GM19468 (cell line): ENCODE measurements at regions not wholly inside any gene's neighbourhood (a gene's known extent, or its start where the extent isn't known, plus 50 kb on each side); places are given as distances from the start of the nearest gene placed in this dataset.

ENCODE experiments used
- ATAC-seq: cut with Tn5 transposase; IDR thresholded peaks from one replicate; pipeline ENCODE4 v1.9.1; 2021; ENCODE audit warnings: mild to moderate bottlenecking, moderate library complexity, moderate number of reproducible peaks; ENCODE audit not compliant: unreplicated experiment; ENCODE audit errors: extremely low read depth

DNA sequence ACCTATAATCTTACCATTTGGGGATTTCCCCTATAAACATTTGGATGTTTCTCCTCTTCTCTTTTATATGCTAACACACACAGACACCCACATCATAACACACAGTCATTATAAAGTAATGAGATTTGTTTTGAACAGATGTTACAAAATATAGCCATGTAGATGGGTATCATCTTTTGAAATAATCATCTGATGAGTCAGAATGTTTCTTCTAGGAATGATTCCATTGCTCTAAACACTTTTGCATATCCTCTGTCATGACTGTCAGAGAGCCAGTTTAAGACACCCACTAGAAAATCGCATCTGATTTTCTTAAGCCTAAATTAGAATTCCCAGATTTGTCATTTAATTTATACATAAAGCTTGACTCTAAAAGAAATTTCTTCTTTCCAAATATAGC lies 442.6 kb downstream of the CMPK2 start:
- ATAC-seq = no peak

DNA sequence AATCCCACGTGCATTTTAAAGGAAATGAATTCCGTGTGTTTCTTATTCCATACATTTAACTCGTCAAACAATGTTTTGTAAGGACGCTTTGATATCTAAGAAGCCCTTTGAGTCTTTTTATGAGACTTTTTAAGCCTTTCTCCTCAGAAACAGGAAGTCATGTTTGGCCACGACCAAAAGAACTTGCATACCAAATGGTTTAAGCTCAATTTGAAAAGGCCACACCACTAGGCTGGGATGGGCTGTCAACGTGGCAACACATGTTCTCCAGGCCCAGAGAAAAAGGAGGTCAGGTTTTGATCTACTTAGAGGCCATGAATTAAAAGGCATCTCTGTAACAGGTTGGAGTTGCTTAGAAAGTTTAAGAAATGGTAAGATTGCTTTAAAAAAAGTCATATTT lies 441.8 kb downstream of the CMPK2 start:
- no peak for ATAC-seq

DNA sequence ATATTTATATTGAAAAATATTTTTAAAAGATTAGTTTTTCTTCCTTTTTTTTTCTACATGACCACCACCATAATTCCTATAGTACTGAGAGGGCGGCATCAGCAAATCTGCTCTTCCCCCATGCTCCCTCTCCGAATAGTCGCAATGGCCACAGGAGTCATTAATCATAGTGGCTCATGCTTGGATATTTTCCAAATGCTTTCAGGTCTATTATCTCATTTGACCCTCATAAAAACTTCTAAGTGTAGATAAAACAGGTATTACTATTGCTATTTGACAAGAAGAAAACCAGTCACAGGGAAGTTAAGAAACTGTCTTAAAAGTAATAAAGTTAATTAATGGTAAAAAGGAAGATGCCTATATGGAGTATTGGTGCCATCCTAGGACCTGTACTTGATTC lies 440.7 kb downstream of the CMPK2 start:
- ATAC-seq = no peak

DNA sequence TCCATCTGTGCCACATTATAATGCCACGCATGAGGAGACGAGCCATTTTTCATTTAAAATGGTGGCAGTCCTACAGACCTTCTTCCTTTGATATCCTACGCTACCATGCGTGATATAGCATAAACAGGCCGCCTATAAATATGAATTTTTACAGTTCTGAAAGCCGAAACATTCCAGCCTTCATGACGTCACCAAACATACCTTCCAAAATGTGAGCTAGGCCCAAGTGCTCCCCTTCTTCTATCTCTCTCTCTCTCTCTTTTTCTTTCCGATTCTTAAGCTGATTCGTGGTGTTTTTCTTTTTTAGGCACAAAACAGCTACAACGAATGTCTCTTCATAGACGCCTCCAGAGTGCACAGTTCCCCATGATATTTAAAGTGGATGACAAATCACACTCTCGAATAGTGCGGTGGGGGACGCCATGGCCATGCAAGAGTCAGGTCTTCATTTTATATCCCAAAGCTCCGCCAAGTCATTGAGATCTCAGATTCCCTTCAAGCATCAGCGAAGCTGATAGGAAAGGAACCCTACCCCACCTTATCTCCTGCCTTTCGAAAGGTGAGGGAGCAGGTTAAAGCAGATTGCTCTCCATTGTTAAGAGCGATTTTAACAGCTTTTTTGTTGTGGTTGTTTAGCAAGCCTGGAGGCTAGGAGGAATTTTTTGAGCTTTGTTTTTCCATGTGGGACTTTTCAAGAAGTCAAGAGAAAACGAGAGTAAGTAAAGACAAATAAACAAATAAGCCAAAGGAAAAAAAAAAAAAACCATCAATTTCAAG lies 436.3 kb downstream of the CMPK2 start:
- no peak for ATAC-seq

DNA sequence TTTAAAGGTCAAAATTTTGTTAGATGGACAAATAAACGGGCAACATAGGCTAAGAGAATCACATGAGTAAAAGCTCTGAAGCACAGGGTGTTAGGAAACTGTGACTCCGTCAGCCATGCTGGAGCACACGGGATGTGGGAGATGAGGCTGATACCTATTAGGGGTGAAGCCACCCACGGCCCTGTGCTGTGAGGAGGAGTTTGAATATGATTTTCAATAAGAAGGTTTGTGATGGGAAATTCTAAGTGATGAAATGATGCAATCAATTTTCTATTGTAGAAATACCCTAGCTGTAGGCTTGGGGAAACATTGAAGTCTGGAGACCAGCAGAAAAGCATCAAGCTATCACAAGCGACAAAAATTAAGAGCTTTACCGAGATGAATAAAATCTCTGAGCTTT lies 431.3 kb downstream of the CMPK2 start:
- no peak for ATAC-seq

DNA sequence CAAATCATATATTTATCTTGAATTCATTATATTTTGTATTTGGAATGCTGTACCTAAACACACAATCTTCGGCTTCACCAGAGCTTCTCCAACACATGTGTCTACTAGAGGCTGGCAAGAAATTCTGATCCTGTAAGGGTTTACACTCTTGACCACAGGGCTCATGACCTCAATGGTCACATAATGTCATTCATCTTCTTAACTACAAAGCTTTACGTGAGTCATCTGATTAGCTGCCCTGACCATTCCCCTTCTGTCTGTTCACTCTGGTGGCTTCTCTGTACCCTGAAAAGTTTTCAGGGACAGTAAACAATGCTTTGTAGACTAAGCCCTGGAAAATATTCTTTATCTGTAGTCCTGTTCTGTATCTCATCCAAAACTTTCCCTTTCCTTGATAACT lies 423.9 kb downstream of the CMPK2 start:
- ATAC-seq = no peak

DNA sequence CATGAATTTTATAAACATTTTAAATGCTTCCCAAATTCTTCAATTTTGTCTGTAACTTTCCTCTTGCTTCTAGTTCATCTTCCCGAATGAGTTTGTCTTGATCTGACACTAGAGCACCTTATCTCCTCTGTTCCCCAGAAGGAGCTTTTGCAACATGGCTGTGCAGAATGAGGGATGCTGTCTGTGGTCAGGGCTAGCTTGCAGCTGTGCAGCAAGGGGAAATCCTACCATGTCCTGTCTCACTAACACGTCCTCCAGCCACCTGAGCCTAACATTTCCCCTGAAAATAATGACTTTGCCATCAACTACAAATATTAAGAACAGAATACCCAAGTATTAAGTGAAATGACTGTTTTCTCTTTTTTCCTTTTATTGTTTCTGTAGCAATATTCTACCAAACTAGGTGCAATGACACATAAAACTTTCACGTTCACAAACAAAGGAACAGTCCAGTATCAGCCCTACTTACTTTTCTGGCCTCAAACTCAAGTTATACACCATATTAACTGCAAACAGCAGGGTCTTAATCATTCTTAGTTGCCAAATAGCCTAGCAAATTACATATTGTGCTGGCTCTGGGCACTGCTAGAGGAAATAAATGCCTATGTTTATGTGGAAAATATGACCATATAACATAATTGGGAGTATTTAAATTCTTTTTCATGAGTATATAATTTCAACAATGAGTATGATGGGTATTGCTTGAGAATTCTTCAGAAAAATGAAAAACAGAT lies 423.3 kb downstream of the CMPK2 start:
- no peak for ATAC-seq

DNA sequence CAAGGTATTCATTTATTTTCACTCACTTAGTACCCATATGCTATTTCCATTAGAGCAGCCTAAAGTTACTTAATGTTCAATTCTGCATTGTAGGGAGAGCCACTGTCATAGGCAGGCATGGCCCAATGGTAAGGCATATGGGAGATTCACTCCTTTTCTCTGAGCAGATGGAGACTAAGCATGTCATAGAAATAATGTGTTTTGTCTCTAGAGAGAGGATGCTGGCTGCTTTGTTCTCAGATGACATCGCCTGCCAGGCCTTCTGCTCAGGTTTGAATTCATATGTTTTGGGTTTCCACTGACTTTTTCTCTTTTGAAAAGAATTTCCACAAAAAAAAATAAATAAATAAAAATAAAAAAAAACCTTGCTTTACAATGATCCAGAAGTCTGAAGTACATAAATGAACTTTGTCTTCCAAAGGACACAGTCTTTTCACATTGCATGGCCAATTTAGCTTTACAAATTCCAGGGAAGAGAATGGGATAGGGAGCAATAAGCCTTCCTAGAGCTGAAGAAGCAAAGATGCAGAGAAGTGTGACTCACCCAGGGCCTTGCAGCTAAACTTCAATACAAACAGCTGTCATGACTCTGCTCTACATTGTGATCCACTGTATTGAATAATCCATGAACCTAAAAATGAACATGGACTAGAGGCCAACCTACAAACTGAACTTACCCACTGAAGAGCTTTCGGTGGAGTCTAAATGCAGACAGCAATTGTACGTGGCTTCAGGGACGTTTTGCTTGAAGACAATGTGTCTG lies 422.5 kb downstream of the CMPK2 start:
- no peak for ATAC-seq

DNA sequence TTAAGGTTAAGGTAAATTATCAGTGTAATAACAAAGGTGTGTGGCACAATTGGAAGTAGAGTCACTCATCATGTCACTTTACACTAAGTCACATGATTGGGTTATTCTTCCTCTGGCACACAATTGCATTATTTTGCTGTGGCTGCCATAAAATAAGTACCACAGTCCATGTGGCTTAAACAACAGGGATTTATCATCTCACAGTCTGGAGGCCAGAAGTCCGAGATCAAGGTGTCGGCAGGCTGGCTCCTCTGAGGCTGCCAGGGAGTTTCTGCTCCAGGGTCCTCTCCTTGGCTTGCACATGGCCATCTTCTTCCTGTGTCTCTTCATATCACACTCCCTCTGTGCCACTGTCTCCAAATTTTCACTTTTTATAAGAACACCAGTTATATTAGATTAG lies 421.2 kb downstream of the CMPK2 start:
- ATAC-seq = no peak

DNA sequence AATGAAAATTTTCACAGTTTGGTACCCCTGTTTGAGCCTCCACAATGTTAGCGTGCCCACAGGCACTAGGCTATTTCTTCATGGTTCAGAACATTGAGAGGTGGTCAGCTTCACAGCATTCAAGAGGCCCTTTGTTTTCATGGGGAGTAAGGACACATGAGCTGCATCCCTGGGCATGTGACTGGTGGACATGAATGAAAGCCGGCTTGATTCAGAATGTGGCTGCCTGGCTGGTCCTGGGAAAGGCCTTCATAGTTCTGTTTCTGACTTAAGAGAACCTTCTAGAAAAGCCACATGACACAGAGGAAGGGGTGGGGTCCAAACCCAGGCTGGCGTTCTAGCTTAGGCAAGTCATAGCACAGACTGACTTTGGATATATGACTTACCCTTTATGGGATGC lies 420.6 kb downstream of the CMPK2 start:
- no peak for ATAC-seq

DNA sequence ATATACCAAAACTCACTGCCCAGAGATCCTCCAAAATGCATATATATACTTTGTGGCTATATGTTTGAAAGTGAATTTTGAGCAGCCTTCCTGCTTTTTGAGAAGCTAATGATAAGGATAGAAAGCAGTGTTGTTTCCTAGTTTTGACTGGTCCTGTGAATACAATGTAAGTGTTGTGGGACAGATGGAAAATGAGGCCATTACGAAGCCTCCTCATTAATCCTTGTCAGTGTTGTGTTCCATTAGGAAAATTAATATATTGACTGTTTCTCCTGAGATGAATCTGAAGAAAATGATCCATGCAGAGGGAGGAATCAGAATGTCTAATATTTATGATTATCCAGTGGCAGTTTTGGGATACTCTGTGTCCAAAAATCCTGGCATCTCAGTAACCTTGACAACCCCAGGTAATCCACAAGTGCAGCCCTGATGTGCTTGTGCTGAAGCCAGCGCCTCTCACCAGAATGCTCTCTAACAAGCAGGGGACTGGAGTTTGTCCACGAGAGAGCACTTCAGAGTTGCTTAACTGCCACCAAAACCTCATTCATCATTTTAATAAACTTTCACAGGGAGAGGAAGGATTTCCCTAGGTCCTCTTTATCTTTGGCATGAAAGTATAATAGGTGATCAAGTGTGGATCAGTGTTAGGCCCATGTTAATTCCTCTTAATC lies 418.6 kb downstream of the CMPK2 start:
- ATAC-seq = no peak

DNA sequence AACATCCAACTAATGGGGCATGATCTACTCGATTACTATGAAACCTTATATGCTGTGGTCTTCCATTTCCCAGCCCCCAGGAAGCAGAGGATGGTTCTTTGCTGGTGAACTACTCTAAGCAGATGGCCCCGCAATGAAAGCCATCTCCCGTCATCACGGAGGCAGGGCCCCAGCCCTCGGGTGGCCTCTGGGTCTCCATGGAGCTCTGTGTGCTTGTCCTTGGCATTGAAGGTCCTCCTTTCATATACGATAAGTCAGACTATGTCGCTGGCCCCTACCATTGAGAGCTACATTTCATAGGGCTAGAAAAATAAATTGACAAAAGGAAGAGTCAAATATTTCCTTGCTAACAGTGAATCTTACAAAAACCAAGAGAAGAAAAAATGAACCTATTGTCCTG lies 416.8 kb downstream of the CMPK2 start:
- no peak for ATAC-seq

DNA sequence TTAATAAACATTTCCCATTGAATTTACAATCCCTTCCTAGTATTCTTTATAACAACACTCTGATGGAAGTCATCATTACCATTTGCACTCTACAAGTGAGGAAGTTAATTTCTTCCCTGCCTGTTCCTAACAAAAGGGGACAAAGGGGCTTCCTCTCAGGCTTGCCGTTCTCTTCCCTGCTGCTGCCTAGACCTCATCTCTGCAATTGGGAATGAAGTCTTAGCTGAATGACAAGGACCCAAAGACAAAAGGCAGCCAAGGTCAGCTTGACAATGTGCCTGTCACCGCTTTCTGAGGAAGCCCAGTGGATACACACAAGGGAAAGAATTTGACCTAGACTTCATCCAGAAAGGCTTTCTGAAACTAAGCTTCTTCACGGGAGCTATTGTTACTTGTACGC lies 416.4 kb downstream of the CMPK2 start:
- no peak for ATAC-seq

DNA sequence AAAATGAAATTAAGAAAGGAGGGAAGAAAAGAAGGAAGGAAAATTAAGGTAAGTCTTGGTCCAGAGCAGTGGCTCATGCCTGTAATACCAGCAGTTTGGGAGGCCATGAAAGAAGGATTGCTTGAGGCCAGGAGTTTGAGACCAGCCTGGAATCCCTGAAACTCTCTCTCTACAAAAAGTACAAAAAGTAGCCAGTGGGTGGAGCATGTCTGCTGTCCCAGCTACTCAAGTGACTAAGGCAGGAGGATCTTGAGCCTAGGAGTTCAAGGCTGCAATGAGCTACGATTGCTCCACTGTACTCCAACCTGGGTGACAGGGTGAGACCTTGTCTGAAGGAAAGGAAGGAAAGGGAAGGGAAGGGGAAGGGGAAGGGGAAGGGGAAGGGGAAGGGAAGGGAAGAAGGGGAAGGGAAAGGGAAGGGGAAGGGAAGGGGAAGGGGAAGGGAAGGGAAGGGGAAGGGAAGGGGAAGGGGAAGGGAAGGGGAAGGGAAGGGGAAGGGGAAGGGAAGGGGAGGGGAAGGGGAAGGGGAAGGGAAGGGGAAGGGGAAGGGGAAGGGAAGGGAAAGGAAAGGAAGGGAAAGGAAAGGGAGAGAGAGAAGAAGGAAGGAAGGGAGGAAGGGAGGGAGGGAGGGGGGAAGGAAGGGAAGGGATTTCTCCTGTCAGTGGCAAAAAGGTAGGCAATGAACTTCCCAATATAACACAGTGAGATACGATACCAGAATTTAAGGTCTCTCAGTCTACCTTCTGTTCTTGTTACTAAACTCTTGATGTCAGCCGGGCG lies 412.8 kb downstream of the CMPK2 start:
- ATAC-seq = no peak

DNA sequence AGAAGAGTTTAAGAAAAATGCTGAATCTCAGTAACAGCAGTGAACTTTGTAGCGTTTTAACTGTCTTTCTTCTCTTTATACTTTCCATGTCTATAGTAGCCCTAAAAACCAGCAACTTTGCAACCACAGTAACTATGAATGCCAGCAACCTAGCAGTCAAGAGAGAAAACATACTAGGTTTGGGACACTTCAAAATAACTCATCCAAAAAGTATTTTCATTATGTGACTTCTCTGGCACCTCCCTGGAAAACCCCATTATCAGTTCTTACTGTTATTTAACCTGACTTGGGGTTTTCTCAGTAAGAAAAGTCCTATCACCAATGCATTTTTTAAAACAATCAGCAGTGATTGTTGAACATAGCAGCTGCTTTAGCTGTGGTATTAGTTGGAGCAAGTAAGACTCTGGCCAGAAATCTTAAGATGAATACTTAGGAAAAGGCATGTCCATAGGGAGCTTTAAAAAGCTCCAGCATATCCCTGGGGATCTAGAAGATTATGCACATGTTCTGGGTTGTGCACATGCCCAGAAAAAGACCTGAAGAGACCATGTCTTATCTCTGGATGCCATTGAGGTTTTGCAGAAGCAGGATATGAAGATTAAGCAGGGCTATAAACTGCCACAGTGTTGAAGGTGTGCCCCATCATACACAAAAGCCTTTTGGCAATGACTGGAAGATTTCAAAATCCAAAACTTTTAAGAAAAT lies 411.3 kb downstream of the CMPK2 start:
- ATAC-seq = no peak

DNA sequence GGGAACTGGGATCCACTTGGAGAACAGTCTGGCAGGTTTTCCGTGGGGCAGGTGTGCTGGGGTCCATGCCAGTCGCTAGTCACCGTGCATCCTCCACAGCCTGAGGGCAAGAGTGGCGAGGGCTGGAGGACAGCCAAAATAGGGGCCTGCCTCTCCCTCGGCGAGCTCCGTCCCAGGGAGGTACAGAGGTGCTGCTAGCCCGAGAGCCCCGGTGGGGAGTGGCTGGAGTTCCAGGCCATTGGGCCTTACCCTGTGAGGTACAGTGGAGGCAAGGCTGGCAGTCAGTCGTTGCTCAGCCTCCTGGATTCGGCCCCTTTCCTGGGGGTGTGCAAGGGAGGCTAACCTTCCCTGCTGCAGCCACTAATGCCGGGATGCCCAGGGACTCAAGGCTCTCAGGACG lies 406.6 kb downstream of the CMPK2 start:
- ATAC-seq = no peak

DNA sequence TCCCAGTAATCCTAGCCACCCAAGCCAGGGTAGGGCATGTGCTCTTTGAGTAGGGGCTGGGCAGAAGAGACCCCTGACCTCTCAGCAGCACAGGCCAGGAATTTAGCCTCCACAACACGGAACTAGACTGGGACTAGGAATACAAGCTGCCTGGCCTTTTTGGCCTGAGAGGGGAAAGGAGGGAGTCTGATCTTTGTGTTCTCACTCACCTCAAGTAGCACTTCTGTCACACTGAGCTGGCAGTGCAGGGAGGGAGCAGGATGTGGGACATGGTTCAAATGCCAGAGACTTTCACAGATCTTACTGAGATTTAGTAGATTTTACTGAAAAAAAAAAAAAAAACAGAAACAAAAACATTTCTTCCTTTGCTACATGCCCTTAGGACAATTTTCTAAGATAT lies 395.2 kb downstream of the CMPK2 start:
- ATAC-seq = no peak

DNA sequence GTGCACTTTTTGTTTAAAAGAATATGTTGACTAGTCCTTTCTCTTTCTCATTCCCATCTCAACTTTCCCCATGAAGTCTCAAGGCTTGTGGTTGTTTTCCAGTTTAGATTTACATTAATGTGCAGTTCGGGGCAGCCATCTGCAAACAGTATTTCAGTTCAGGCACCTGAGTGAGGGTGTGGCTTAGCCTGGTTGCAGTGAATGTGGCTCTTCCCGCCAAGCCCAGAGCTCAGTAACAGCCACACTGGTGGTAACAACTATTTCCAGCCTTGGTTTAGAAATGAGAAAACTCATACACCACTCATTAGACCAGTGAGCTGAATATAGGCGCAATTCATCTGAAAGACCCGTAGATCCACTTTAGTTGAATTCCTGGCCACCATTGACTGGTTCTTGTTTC lies 394.3 kb downstream of the CMPK2 start:
- ATAC-seq = no peak
